Neural progenitor cell (in vitro differentiated cells): ENCODE measurements at regions not wholly inside any gene's neighbourhood (a gene's known extent, or its start where the extent isn't known, plus 50 kb on each side); places are given as distances from the start of the nearest gene placed in this dataset.

Source experiments
- DNase-seq: peaks from one replicate; pipeline ENCODE4 v3.0.0-alpha.2; 2016; ENCODE audit warnings: low spot score
- H2AFZ ChIP-seq: fragments of 200-600 bp; sonication (generic); replicated peaks from 2 replicates; pipeline ENCODE4 v1.6.1; 2016; ENCODE audit warnings: antibody characterized with exemption
- H3F3A ChIP-seq: fragments of 200-600 bp; sonication (generic); 2 replicates; pipeline ENCODE4 v1.6.1; 2016; ENCODE audit warnings: antibody characterized with exemption, low read depth
- H3K27ac ChIP-seq: fragments of 200-600 bp; sonication (generic); 2 replicates; pipeline ENCODE4 v1.5.1; 2016; ENCODE audit warnings: mild to moderate bottlenecking
- H3K27me3 ChIP-seq: fragments of 200-600 bp; sonication (generic); 2 replicates; pipeline ENCODE4 v1.6.1; 2016; ENCODE audit warnings: mild to moderate bottlenecking, moderate library complexity
- H3K36me3 ChIP-seq: fragments of 200-600 bp; sonication (generic); 2 replicates; pipeline ENCODE4 v1.5.1; 2016
- H3K4me1 ChIP-seq: fragments of 200-600 bp; sonication (generic); 2 replicates; pipeline ENCODE4 v1.6.1; 2016; ENCODE audit warnings: mixed run types
- H3K4me2 ChIP-seq: fragments of 200-600 bp; sonication (generic); 2 replicates; pipeline ENCODE4 v1.6.1; 2016
- H3K4me3 ChIP-seq: fragments of 200-600 bp; sonication (generic); 2 replicates; pipeline ENCODE4 v1.5.1; 2016
- H3K79me2 ChIP-seq: fragments of 200-600 bp; sonication (generic); 2 replicates; pipeline ENCODE4 v1.6.1; 2016; ENCODE audit warnings: low read depth
- H3K9ac ChIP-seq: fragments of 200-600 bp; sonication (generic); 2 replicates; pipeline ENCODE4 v1.6.1; 2016
- H3K9me3 ChIP-seq: fragments of 200-600 bp; sonication (generic); 2 replicates; pipeline ENCODE4 v1.5.1; 2016; ENCODE audit warnings: low read depth
- H4K20me1 ChIP-seq: fragments of 200-600 bp; sonication (generic); 2 replicates; pipeline ENCODE4 v1.6.1; 2016; ENCODE audit warnings: low read depth
- H3K27ac Mint-ChIP-seq: 3 replicates; pipeline ENCODE4 v1.8.0; 2021; ENCODE audit warnings: mixed read lengths
- H3K27me3 Mint-ChIP-seq: 2 replicates; pipeline ENCODE4 v1.8.0; 2022; ENCODE audit warnings: low read depth, mild to moderate bottlenecking, inconsistent platforms, moderate library complexity, mixed read lengths; ENCODE audit not compliant: insufficient read depth
- H3K36me3 Mint-ChIP-seq: 3 replicates; pipeline ENCODE4 v1.8.0; 2021; ENCODE audit warnings: mixed read lengths
- H3K4me1 Mint-ChIP-seq: 3 replicates; pipeline ENCODE4 v1.8.0; 2021; ENCODE audit warnings: mixed read lengths
- H3K4me3 Mint-ChIP-seq: 3 replicates; pipeline ENCODE4 v1.8.0; 2021; ENCODE audit warnings: mild to moderate bottlenecking, moderate library complexity, mixed read lengths
- H3K9me3 Mint-ChIP-seq: 3 replicates; pipeline ENCODE4 v1.8.0; 2020; ENCODE audit warnings: mixed read lengths
- CTCF ChIP-seq: fragments of 200-600 bp; sonication (generic); IDR thresholded peaks from 2 replicates; pipeline ENCODE4 v1.5.1; 2017; ENCODE audit warnings: antibody characterized with exemption, mild to moderate bottlenecking
- EZH2 ChIP-seq: fragments of 200-600 bp; sonication (generic); IDR thresholded peaks from 2 replicates; pipeline ENCODE4 v1.6.1; 2017; ENCODE audit warnings: antibody characterized with exemption, mild to moderate bottlenecking, moderate library complexity
- EZH2phosphoT487 ChIP-seq: fragments of 200-600 bp; sonication (generic); IDR thresholded peaks from 2 replicates; pipeline ENCODE4 v1.6.1; 2017; ENCODE audit warnings: antibody characterized with exemption

GRCh38 chr17:77853191-77853977 lies 105.1 kb upstream of the TNRC6C start:
- H3K4me1 Mint-ChIP-seq, result peaks cover 9% of the 10 kb centered on the region
- H3K4me2 ChIP-seq, result no peak overlapping the region
- no peaks in the 10 kb centered on the region for H3K27me3 ChIP-seq
- H3K9me3 ChIP-seq, result peaks cover 4% of the 10 kb centered on the region
- DNase-seq, result no peak
- peaks cover 4% of the 10 kb centered on the region for H3K4me1 ChIP-seq
- no peaks in the 10 kb centered on the region for H4K20me1 ChIP-seq
- no peaks in the 10 kb centered on the region for H3K36me3 ChIP-seq
- no peak overlapping the region for H3K27ac Mint-ChIP-seq
- no peak overlapping the region for H3K4me3 Mint-ChIP-seq
- no peak overlapping the region for H3K9ac ChIP-seq
- peaks cover 27% of the 10 kb centered on the region for H3F3A ChIP-seq
- no peak overlapping the region for H3K4me3 ChIP-seq
- no peak for TF ChIP-seq EZH2phosphoT487
- H3K9me3 Mint-ChIP-seq, result peaks cover 2% of the 10 kb centered on the region
- no peaks in the 10 kb centered on the region for H3K36me3 Mint-ChIP-seq
- peaks cover 2% of the 10 kb centered on the region for H3K27me3 Mint-ChIP-seq
- H3K79me2 ChIP-seq, result no peaks in the 10 kb centered on the region
- H3K27ac ChIP-seq, result no peak overlapping the region
- H2AFZ ChIP-seq, result no peak overlapping the region

GRCh38 chr17:77854083-77854758 lies 104.3 kb upstream of the TNRC6C start:
- peaks cover 27% of the 10 kb centered on the region for H3F3A ChIP-seq
- H3K9me3 ChIP-seq, result peaks cover 4% of the 10 kb centered on the region
- no peaks in the 10 kb centered on the region for H4K20me1 ChIP-seq
- no peak overlapping the region for H2AFZ ChIP-seq
- no peaks in the 10 kb centered on the region for H3K79me2 ChIP-seq
- DNase-seq, result no peak
- H3K27ac Mint-ChIP-seq, result no peak overlapping the region
- no peak overlapping the region for H3K4me3 Mint-ChIP-seq
- peaks cover 4% of the 10 kb centered on the region for H3K4me1 ChIP-seq
- TF ChIP-seq EZH2phosphoT487 (no peak), CTCF (no peak), EZH2 (no peak)
- no peaks in the 10 kb centered on the region for H3K36me3 Mint-ChIP-seq
- no peak overlapping the region for H3K27ac ChIP-seq
- H3K27me3 ChIP-seq, result no peaks in the 10 kb centered on the region
- no peak overlapping the region for H3K4me3 ChIP-seq
- peaks cover 2% of the 10 kb centered on the region for H3K27me3 Mint-ChIP-seq
- H3K4me1 Mint-ChIP-seq, result peaks cover 11% of the 10 kb centered on the region
- H3K9me3 Mint-ChIP-seq, result peaks cover 2% of the 10 kb centered on the region
- no peaks in the 10 kb centered on the region for H3K36me3 ChIP-seq
- no peak overlapping the region for H3K4me2 ChIP-seq
- no peak overlapping the region for H3K9ac ChIP-seq

GRCh38 chr17:77854759-77855745 lies 103.5 kb upstream of the TNRC6C start:
- H3K4me3 Mint-ChIP-seq, result no peak overlapping the region
- Histone ChIP-seq H3F3A (peaks cover 21% of the 10 kb centered on the region), H3K36me3 (no peaks in the 10 kb centered on the region), H4K20me1 (no peaks in the 10 kb centered on the region), H3K27me3 (no peaks in the 10 kb centered on the region), H3K9ac (no peak overlapping the region), H3K79me2 (no peaks in the 10 kb centered on the region), H3K27ac (no peak overlapping the region), H3K4me3 (no peak overlapping the region), H2AFZ (no peak overlapping the region), H3K9me3 (peaks cover under 1% of the 10 kb centered on the region), H3K4me1 (peaks cover 4% of the 10 kb centered on the region), H3K4me2 (no peak overlapping the region)
- H3K36me3 Mint-ChIP-seq, result no peaks in the 10 kb centered on the region
- peaks cover 2% of the 10 kb centered on the region for H3K9me3 Mint-ChIP-seq
- peaks cover 11% of the 10 kb centered on the region for H3K4me1 Mint-ChIP-seq
- H3K27me3 Mint-ChIP-seq, result peaks cover 2% of the 10 kb centered on the region
- H3K27ac Mint-ChIP-seq, result peak overlapping the region; percentile 62
- TF ChIP-seq CTCF (no peak), EZH2phosphoT487 (no peak), EZH2 (no peak)
- no peak for DNase-seq
